Smooth muscle cell of the brain vasculature (primary cell): ENCODE measurements at regions not wholly inside any gene's neighbourhood (a gene's known extent, or its start where the extent isn't known, plus 50 kb on each side); places are given as distances from the start of the nearest gene placed in this dataset.
"Not testable (repeated sequence)": the region's sequence is repeated elsewhere in the genome, so short reads cannot be mapped to it uniquely, and the experiment has no call there.

Experiments
- DNase-seq: peaks from one replicate; pipeline ENCODE4 v3.0.0-alpha.2; 2012; ENCODE audit warnings: low read depth, low spot score

DNA sequence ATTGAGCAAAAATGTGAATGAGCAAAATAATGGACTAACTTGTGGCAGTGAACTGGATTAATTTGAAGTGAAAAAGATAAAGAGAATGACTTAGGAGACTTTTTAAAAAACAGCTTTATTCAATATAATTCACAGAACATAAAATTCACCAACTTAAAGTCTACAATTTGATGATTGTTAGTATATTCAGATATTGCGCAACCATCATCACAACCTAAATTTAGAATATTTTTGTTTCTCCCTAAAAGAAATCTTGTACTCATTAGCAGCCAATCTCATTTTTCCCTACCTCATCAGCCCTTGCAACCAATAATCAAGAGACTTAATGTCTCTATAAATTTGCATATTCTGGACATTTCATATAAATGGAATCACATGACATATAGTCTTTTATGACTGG, 496.5 kb downstream of the IGSF11 start:
- DNase-seq = no peak

DNA sequence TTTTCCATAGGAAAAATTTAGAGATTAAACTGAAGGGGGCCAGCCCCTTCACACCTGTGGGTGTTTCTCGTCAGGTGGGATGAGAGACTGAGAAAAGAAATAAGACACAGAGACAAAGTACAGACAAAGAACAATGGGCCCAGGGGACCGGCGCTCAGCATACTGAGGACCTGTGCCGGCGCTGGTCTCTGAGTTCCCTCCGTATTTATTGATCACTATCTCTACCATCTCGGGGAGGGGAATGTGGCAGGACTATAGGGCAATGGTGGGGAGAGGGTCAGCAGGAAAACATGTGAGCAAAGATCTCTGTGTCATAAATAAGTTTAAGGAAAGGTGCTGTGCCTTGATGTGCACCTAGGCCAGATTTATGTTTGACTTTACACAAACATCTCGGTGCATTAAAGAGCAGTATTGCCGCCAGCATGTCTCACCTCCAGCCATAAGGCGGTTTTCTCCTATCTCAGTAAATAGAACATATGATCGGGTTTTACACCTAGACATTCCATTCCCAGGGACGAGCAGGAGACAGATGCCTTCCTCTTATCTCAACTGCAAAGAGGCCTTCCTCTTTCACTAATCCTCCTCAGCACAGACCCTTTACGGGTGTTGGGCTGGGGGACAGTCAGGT, 494.7 kb downstream of the IGSF11 start:
- not testable (repeated sequence) for DNase-seq

DNA sequence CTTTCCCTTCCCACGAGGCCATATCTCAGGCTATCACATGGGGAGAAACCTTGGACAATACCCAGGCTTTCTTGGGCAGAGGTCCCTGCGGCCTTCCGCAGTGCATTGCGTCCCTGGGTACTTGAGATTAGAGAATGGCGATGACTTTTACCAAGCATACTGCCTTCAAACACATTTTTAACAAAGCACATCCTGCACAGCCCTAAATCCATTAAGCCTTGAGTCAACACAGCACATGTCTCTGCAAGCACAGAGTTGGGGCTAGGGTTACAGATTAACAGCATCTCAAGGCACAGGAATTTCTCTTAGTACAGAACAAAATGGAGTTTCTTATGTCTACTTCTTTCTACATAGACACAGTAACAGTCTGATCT, 494.2 kb downstream of the IGSF11 start:
- not testable (repeated sequence) for DNase-seq

DNA sequence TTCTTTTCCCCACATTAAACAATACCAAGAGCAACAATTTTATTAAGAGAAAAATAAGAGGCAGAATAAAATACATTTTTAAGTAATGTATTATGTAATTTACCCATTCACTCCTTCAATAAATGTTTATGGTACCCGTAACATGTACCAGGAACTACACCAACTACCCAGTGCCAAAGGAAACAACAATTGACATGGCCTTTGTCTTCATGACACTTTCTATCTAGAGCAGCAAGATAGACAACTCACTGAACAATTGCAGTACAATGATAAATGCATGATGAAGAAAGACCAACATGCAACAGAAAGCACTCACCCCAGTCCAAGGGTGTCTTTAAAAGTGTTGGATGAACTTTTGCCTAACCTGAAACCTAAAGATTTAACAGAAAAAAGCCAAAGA, 493.8 kb downstream of the IGSF11 start:
- DNase-seq = no peak

DNA sequence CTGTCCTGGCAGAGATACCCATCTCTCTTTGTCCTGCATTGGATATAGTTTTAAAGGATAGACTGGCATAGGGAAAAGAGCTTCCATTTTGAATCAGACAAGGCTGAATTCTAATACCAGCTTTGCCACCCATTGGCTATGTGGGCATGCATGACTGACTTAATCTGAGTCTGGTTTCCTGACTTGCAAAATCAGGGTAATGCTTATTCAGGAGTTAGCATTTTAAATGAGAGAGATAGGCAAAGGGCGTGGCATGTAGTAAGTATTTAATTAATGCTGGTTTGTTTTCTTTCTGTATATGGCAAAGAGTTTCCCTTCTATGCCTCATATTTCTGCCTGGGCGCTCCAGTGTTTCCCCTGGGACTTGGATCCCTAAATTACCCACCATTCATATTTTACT, 492.9 kb downstream of the IGSF11 start:
- no peak for DNase-seq

DNA sequence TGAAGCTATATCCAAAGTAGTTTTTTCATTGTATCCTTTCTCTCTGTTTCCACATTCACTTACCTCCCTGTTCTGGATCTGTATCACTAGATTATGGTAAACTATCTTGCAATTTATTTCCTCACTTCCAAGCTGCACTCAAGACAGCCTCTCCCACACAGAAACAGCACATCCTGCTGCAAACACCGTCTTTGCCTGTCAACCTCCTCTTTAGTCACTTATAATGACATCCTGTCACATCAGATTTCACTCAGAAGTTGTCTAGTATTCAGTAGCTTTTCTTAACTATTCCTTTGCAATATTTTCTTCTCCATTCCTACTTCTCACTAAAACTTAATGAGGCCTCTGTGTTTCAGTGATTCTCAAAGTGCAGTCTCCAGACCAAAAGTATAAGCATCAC, 490.8 kb downstream of the IGSF11 start:
- no peak for DNase-seq

DNA sequence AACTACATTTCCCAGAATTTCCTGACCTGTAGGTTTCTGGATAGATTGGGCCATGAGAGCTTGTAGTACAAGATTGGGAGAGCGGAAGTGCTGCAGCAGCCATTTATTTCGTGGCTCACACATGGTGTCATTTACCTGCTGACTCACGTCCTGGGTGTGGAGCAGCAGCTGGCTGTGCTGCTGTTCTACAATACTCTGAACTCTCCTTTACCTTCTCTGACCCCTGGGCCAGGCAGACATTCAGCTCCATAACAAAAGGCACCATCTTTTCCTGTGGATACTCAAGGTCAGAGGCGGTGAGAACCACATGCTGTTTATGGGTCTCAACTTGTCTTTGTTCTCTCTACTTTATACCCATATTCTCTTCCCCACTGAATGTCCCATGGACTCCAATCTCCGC, 490.2 kb downstream of the IGSF11 start:
- DNase-seq = no peak

DNA sequence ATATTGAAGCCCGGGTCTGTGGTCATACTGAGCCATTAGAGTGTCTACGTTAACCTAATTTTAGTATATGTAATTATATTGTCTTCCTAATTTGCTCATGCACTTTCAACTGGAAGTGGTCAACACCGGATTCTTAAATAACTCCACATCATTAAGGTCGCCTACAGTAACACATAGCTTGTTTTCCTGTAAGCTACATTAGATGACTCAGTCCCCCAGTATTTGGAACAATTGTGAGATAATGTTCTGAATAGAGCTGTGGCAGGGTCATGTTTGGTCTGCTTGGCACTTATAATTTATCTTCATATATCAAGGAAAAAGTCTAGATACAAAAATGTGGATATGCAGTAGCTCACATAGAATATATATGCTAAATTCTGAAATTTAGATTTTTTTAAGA, 486.2 kb downstream of the IGSF11 start:
- DNase-seq = no peak

DNA sequence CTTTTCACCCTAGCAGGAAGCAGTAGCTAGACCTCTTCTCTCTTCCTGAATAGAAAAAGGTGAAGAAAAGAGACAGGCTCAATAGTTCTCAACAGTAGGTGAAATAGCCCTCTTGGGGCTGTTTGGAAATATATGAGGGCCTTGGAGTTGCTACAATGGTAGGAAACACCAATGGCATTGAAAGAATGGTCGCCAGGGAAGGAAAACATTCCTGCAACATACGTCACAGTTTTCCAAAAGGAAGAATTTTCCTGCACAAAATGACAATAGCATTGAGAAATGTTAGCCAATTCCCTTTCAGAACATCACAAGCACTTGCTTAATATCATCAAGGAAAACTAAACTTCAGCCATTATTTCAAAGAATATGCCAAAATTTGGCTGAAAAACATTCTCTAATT, 484.5 kb downstream of the IGSF11 start:
- no peak for DNase-seq

DNA sequence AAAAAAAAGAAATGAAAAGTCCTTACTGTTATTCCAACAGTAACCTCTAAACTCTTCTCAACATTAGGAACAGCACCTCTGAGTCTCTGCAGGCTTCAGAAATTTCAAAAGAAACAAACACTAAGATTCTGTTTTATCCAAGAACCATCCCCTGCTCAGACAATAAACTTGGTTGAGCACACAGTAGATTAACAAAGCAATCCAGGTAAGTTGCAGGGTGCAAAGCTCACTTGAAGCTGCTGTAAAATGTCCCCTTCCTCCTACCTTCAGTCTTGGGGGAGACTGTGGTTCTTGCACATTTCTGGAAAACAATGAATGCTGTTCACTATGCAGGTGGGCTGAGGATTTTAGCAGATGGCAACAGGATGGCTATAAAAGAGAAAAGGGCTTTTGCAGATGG, 484.1 kb downstream of the IGSF11 start:
- DNase-seq = no peak

DNA sequence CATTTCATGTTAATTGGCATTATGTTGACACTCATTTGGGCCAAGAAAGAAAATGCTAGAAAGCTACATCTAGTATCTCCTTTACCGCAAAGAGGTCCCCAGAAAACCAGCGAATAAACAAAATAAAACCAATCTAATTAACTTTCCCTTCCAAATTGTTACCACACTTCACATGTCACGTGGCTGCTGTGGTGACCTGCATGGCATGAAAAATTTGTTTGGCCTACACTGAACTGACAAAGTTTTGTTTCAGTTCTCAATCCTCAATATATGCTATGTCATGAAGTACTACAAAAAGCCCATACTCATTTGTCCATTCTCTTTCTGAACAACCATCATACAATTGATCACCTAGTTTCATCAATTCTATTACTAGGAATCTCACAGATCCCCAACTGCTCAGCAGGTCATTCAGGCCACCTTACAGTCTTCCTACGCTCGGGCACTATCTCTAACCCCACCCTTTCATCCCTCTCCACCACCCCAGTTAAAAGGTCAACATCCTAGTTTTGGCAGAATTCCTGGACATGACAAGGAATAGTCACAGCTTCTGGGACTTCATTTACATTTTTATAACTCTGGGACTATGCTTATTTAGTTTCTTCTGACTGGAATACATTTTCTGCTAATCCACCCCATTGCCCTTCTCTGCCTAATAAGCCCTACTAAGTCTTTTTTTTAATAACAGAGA, 480.4 kb downstream of the IGSF11 start:
- no peak for DNase-seq

DNA sequence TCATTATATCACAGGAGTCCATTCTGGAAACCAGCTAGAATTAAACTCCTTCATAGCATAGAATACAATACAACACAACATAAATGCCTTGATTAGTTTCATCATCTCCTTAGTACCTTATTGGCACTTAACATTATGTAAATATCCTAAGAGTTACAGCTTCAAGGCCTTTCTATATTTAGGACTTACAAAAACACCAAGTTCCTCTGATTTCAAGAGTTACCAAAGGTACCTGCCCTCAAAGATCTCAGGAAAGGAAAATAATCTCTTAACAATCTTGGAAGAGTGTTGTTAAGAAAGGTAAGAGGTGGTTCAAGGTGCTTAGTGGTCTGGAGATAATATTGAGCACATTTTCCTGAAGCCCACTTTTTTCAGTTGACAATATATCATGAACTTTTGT, 477.7 kb downstream of the IGSF11 start:
- no peak for DNase-seq

DNA sequence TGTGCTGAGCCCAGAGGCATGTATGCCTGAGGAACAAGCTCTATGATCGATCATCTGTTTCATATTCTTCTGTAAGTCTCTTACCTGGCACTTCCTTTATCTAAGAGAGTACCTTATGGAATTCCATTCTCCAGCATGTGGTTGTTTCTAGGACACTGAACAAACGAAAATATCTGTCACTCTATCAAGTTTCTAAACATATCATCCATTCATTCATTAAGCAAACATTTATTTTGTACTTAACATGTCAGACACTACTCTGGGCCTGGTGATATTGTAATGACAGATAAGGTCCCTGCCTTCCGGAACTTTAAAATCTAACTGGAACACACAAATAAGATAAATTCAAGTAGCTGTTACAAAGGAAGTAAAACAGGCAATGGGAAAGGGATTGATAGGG, 477.1 kb downstream of the IGSF11 start:
- DNase-seq = no peak

DNA sequence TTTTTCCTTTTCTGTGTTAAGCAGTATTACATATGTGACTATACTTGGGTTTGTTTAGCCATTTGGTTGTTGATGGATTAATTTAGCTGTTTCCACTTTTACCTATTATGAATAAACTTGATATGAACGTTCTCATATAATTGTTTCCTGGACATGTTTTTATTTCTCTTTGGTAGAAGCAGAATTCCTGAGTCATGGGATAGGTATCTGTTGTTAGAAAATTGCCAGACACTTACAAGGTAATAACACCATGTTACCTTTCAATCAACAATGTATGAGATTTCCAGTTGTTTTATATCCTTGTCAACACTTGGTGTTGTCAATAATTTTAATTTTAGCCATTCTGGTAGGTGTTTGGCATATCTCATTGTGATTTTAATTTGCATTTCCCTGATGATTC, 475.4 kb downstream of the IGSF11 start:
- no peak for DNase-seq

DNA sequence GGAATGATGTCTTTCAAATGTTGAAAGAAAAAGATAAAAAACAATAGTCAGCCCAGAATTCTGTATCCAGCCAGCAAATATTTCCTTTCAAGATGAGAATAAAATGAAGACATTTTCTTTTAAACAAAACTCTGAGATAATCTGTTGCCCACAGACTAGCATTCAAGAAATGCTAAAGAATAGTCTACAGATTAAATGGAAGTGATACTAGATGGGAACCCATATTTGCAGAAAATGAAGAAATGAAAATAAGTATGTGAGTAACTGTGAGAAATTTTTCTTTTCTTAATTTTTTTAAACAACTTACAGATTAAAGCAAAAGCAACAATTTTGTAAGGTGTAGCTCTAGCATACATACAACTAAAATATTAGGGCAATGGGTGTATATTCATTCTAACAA, 469.8 kb downstream of the IGSF11 start:
- DNase-seq = no peak

DNA sequence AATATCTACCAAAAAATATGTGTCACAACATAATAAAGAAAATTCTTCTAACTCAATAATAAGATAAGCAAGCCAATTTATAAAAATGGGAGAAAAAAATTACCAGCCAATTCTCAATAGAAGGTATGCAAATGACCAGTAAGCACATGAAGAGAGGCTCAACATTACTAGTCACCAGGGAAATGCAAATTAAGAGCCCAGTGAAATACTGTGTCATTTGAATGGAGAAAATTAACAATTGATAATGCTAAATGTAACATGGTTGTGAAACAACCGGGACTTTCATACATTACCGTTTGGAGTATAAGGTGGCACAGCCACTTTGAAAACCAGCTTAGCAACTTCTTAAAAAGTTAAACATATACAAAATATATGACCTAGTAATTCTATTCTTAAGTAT, 460.7 kb downstream of the IGSF11 start:
- DNase-seq = no peak

DNA sequence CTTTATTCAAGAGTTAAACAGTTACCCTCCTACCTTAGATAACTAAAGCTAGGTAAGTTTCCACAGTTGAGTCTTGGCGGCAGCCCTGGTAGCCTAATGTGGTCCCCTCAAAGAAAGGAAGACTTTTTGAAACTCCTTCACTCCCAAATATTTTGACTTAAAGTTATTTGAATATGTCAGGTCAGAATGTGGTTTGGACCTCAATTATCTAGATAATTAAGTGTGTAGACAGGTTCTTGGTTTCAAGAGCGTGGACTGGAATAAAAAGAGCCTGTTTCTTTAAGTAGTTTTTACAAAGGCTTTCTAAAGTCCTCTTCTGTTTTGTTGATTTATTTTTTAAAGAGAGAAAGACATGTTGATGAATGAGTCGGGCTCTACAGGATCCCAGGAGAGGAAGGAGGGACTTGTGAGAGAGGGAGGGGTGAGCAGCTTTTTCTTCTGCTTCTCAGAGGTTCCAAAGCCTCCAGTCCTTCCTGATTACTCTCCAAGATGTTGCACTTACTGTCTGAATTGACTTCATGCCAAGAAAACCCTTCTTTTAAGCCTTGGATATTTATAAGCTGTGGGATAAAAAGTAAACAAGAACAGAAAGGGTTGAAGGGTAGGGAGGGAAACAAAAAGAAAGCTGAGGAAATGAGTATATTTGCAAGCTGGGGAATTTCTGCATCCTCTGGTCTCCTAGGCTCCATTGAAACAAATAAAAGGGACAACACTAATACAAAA, 457.4 kb downstream of the IGSF11 start:
- no peak for DNase-seq

DNA sequence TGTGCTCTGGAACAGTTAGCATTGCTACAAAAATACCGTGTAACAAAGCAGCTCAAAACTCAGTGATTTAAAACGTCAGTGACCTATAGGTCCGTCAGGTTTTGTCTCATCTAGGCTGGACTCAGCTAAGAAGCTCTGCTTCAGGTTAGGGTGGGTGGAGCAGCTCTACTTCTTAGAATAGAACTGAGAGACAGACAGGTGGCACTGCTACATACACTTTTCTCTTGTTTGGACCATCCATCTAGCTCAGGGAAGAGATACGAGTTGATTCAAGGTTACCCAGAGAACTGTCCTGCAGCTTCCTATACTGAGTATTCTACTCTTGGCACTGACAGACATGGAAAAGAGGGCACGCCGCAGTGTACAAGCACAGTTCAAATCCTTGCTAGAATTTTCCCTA, 456.1 kb downstream of the IGSF11 start:
- DNase-seq = no peak

DNA sequence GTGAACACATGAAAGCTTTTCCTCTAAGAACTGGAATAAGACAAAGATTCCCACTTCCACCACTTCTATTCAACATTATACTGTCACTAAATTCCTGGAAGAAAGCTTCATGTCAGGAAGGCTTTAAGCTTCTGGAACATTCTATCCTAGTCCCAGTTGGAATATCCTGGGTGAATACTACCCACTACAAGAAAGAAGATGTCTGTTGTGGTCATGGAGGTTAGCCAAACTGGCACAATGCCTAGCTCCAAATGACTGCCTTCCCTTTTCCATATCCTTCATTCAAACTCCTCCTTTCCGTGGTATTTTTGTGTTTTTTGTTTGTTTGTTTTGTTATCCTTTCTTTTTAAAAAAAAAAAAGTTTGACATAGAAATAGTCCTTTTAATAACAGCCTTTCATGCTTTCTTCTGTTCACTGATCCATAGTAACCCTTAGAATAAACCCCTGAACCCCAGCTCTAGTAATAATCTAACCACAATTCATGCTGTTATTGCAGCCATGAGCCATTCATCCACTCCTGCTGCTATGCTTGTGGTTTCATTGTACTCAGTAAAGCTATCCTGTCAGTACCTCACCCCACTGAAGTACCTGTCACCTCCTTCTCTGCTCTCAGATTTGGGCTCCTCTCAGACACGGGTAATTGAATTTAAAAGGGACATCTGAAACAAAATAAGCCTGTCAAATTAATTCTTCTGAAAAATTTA, 447.5 kb downstream of the IGSF11 start:
- DNase-seq = no peak

DNA sequence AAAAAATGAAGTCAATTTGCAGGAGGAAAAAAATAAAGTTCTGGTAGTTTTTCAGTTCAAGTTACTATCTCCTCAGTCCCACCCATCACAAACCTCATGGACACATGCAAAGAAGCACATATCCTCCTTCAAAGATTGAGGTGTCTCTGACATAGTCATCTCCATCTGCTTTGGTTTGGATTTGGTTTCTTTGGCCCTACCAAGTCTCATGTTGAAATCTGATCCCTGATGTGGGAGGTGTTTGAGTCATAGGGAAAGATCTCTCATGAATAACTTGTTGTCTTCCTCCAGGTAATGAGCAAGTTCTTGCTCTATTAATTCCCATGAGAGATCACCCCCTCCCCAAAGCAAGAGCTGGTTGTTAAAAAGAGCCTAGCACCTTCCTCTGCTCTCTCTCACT, 446.8 kb downstream of the IGSF11 start:
- no peak for DNase-seq

DNA sequence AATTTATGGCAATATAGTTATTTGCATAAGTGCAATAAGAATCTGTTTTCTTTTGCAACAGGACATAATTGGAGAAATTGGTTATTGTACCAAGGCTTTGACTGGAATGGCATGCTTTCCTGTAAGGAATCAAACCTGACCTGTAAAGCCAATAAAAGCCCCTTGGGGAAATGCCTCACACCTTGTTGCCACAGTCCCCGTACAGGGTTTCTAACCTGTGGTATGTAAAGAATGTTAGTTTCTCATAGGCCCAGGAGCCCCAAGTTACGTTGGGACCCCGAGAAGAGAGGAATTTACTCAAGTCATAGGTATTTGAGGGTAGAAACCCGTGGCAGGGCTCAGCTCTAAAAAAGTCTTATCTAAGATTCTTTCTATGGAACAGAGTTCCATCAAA, 441.4 kb downstream of the IGSF11 start:
- DNase-seq = no peak

DNA sequence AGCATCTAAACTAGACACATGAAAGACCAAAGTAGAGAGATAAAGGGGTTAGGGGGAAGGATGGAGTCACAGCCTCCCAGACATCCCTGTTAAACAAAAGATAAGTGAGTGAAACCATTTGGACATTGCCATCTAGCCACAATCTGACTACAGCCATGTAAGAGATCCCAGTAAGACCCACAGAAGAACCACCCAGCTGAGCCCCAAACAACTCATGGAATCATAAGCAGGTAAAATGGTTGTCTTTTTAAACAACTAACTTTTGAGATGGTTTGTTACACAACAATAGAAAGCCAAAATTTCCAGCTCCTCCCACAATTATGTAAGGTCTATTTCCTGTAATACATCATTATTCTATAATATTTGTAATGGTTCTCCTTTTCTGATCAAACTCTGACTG, 437.5 kb downstream of the IGSF11 start:
- DNase-seq = no peak
